MM.1S (cell line): ENCODE measurements at regions not wholly inside any gene's neighbourhood (a gene's known extent, or its start where the extent isn't known, plus 50 kb on each side); places are given as distances from the start of the nearest gene placed in this dataset.

Experiments
- EZH2 ChIP-seq: fragments of 300-600 bp; sonication (generic); optimal IDR thresholded peaks from 2 replicates; pipeline ENCODE3; 2017; ENCODE audit warnings: low read depth, mild to moderate bottlenecking, antibody characterized with exemption, low read length, mixed read lengths
- EZH2phosphoT487 ChIP-seq: fragments of 300-600 bp; sonication (generic); IDR thresholded peaks from 2 replicates; pipeline ENCODE4 v1.6.1; 2018; ENCODE audit warnings: antibody characterized with exemption, low read length

- no peak for TF ChIP-seq EZH2
- TF ChIP-seq EZH2phosphoT487 = no peak
Measured at GRCh38 chr13:99778500-99778899, 193.1 kb downstream of the ZIC5 start.
